Hepatocyte (in vitro differentiated cells): ENCODE measurements at regions not wholly inside any gene's neighbourhood (a gene's known extent, or its start where the extent isn't known, plus 50 kb on each side); places are given as distances from the start of the nearest gene placed in this dataset.

Source experiments
- DNase-seq: peaks from one replicate; pipeline ENCODE4 v3.0.0-alpha.2; 2016; ENCODE audit warnings: low spot score
- H2AFZ ChIP-seq: fragments of 200-600 bp; sonication (generic); 2 replicates; pipeline ENCODE4 v1.6.0; 2016; ENCODE audit warnings: antibody characterized with exemption, mild to moderate bottlenecking
- H3K27ac ChIP-seq: fragments of 200-600 bp; sonication (generic); 2 replicates; pipeline ENCODE4 v1.5.1; 2016; ENCODE audit warnings: mild to moderate bottlenecking
- H3K27me3 ChIP-seq: fragments of 200-600 bp; sonication (generic); 2 replicates; pipeline ENCODE4 v1.6.1; 2016
- H3K36me3 ChIP-seq: fragments of 200-600 bp; sonication (generic); replicated peaks from 2 replicates; pipeline ENCODE4 v1.5.1; 2016; ENCODE audit warnings: low read depth; ENCODE audit not compliant: insufficient read depth
- H3K4me1 ChIP-seq: fragments of 200-600 bp; sonication (generic); 2 replicates; pipeline ENCODE4 v1.5.1; 2016; ENCODE audit warnings: mild to moderate bottlenecking, moderate library complexity; ENCODE audit not compliant: insufficient read depth
- H3K4me2 ChIP-seq: fragments of 200-600 bp; sonication (generic); 2 replicates; pipeline ENCODE4 v1.6.0; 2016
- H3K4me3 ChIP-seq: fragments of 200-600 bp; sonication (generic); 2 replicates; pipeline ENCODE4 v1.5.1; 2016; ENCODE audit warnings: mild to moderate bottlenecking
- H3K79me2 ChIP-seq: fragments of 200-600 bp; sonication (generic); 2 replicates; pipeline ENCODE4 v1.6.0; 2017; ENCODE audit warnings: mild to moderate bottlenecking
- H3K9me2 ChIP-seq: fragments of 200-600 bp; sonication (generic); replicated peaks from 2 replicates; pipeline ENCODE4 v1.6.0; 2017; ENCODE audit warnings: mild to moderate bottlenecking; ENCODE audit not compliant: insufficient read depth
- H3K9me3 ChIP-seq: fragments of 200-600 bp; sonication (generic); 2 replicates; pipeline ENCODE4 v1.5.1; 2016; ENCODE audit warnings: low read depth, mild to moderate bottlenecking
- H4K20me1 ChIP-seq: fragments of 200-600 bp; sonication (generic); 2 replicates; pipeline ENCODE4 v1.6.0; 2016; ENCODE audit warnings: mild to moderate bottlenecking; ENCODE audit not compliant: insufficient read depth, poor library complexity, severe bottlenecking
- CTCF ChIP-seq: fragments of 200-600 bp; sonication (generic); IDR thresholded peaks from 2 replicates; pipeline ENCODE4 v1.5.1; 2016; ENCODE audit warnings: antibody characterized with exemption, mild to moderate bottlenecking; ENCODE audit not compliant: poor library complexity
- EZH2 ChIP-seq: fragments of 200-600 bp; sonication (generic); IDR thresholded peaks from 2 replicates; pipeline ENCODE4 v1.6.1; 2016; ENCODE audit warnings: antibody characterized with exemption, mild to moderate bottlenecking, borderline replicate concordance
- EZH2phosphoT487 ChIP-seq: fragments of 200-600 bp; sonication (generic); IDR thresholded peaks from one replicate; pipeline ENCODE4 v1.6.1; 2018; ENCODE audit warnings: antibody characterized with exemption, mild to moderate bottlenecking, low read depth, moderate library complexity; ENCODE audit not compliant: unreplicated experiment, severe bottlenecking
- WGBS: methylation state at CpG from one replicate; pipeline ENCODE4 v1.1.6; 2016; ENCODE audit warnings: low lambda C conversion rate; ENCODE audit errors: missing lambda C conversion rate; 5-methylcytosine and 5-hydroxymethylcytosine counted together

GRCh38 chr6:157744102-157744601, 78.9 kb upstream of the SNX9 start:
- Histone ChIP-seq H3K4me3 (no peak overlapping the region), H3K36me3 (no peaks in the 10 kb centered on the region), H3K27ac (no peak overlapping the region), H3K79me2 (no peaks in the 10 kb centered on the region), H3K27me3 (no peaks in the 10 kb centered on the region), H2AFZ (no peak overlapping the region), H3K9me2 (no peaks in the 10 kb centered on the region), H3K4me1 (no peaks in the 10 kb centered on the region), H3K4me2 (no peak overlapping the region), H3K9me3 (no peaks in the 10 kb centered on the region), H4K20me1 (no peaks in the 10 kb centered on the region)
- no peak for DNase-seq
- 64% methylated on average over 4 of the region's 4 CpGs for WGBS
- TF ChIP-seq CTCF = no peak
- TF ChIP-seq EZH2phosphoT487 = no peak
- no peak for TF ChIP-seq EZH2

- WGBS = 97% methylated on average over 8 of the region's 8 CpGs
- no peak for DNase-seq
- H3K27me3 ChIP-seq = no peaks in the 10 kb centered on the region
- no peaks in the 10 kb centered on the region for H3K9me2 ChIP-seq
- H4K20me1 ChIP-seq = no peaks in the 10 kb centered on the region
- H3K9me3 ChIP-seq = no peaks in the 10 kb centered on the region
- no peak for TF ChIP-seq EZH2
- no peak for TF ChIP-seq EZH2phosphoT487
- no peak for TF ChIP-seq CTCF
- no peaks in the 10 kb centered on the region for H3K36me3 ChIP-seq
- no peaks in the 10 kb centered on the region for H3K4me1 ChIP-seq
- no peak overlapping the region for H2AFZ ChIP-seq
- H3K27ac ChIP-seq = no peak overlapping the region
- H3K79me2 ChIP-seq = no peaks in the 10 kb centered on the region
- H3K4me2 ChIP-seq = no peak overlapping the region
- H3K4me3 ChIP-seq = no peak overlapping the region
Measured at GRCh38 chr6:157746897-157747296, 76.1 kb upstream of the SNX9 start.

- Histone ChIP-seq H3K9me3 (no peaks in the 10 kb centered on the region), H3K4me3 (no peak overlapping the region), H2AFZ (no peak overlapping the region), H3K36me3 (no peaks in the 10 kb centered on the region), H3K4me1 (no peaks in the 10 kb centered on the region), H3K4me2 (no peak overlapping the region), H3K27me3 (no peaks in the 10 kb centered on the region), H3K9me2 (no peaks in the 10 kb centered on the region), H3K27ac (no peak overlapping the region), H4K20me1 (no peaks in the 10 kb centered on the region), H3K79me2 (no peaks in the 10 kb centered on the region)
- TF ChIP-seq EZH2phosphoT487 (no peak), CTCF (no peak), EZH2 (no peak)
- WGBS = 53% methylated on average over 4 of the region's 4 CpGs
- no peak for DNase-seq
Measured at GRCh38 chr6:157747370-157747769, 75.7 kb upstream of the SNX9 start.
